GM21619 (cell line): ENCODE measurements at regions not wholly inside any gene's neighbourhood (a gene's known extent, or its start where the extent isn't known, plus 50 kb on each side); places are given as distances from the start of the nearest gene placed in this dataset.

ENCODE experiments used
- ATAC-seq: cut with Tn5 transposase; IDR thresholded peaks from one replicate; pipeline ENCODE4 v1.9.1; 2021; ENCODE audit not compliant: unreplicated experiment

DNA sequence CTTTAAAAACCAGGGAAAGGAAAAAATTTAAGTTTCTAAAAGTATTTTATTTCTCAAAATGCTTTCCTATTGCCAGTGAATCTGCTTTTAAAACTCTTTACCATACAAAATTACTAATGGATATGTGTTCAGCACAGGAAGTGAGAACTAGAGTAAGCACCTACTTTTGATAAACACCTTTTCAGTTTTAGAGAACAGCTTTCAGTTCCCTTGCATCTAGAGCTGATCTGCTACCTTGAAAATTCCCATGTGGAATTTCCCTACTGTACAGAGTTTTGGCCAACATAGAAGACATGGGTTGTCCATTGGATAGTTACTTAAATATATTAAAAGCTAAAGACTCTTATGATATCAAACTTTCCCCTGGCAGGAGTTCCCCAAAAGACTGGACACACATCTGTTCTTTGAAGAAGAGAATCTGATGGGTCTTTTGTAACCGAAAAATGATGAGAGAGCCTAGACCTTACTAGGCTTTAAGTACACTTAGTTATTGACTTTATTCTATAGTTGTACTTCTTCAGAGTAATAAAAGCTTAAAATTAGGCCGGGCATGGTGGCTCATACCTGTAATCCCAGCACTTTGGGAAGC lies 112.1 kb upstream of the CNTNAP4 start:
- no peak for ATAC-seq

DNA sequence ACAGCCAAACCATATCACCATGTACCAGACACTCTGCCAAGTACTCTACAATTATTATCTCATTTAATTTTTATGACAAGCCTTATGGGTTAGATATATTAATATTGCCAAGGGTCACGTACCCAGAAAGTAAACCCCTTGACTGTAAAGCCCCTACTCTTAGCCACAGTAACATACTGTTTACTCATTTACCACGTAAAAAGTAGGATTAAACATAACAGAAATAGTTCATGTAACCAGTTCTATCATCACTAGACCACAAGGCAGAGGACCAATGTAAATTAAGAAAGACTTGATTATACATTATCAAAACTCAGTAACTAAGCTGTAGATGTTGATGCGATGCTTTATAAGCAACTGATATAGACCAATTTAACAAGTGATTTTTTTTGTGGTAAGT lies 101.5 kb upstream of the CNTNAP4 start:
- ATAC-seq = no peak

DNA sequence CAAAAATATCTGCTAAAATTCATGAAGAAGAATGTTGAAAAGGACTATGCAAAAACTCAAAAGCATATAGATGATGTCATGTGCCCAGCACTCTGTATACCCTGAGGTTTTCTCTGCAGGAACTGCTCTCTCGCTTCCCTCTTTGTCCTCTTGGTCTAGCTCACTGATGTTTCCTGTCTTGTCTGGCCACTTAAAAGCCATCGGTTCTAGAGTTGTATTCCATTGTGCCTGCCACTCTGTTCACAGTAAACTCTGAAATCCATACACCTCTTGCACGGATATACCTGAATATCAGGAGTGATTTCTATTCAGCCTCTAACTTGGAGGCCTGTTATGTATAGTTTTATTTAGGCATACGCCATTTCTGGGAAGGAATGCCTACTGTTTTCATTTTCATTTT lies 101.0 kb upstream of the CNTNAP4 start:
- peak; percentile 73 for ATAC-seq

DNA sequence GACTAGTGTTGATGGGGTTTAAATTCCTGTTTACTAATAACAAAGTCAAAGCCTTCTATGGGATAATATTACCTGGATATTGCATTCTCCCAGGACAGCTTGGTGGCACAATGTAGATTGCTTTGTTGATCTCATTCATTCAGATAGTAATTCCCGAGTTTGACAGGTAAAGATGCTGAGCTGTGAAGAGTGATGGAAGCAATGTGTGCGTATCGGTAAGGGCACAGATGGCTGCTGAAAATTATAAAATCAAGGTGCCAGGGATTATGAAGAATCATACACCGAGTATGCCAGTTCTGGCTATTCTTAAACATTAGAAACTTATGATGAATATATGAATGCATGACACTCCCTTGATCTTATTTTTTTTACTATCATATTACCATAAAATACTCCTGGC lies 100.6 kb upstream of the CNTNAP4 start:
- no peak for ATAC-seq

DNA sequence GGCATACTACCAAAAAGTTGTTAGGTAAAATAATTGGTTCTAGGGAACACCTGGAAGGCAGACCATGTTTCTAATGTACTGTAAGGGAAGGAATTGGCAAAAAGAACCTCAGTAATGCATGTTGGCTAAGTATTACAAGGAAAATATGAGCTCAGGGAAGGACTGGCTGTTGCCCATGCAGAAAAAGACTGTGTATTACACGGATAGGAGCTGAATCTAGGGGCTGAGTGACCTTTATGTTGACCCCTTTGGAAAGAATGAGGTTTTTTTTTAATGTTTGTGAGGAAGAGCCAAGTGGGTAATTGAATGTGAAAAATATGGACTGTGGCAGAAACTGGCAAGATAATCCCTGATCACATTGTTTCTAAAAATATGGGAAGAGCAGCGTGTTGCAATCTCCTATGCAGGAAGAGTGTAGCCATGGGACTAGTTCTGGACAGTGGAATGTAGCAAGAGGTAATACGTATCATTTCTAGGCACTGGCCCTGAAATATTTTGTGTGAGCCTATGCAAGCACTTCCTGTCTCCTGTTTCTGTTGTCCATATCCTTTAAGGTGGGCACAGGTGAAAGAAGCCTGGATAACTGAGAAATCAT lies 95.1 kb upstream of the CNTNAP4 start:
- no peak for ATAC-seq

DNA sequence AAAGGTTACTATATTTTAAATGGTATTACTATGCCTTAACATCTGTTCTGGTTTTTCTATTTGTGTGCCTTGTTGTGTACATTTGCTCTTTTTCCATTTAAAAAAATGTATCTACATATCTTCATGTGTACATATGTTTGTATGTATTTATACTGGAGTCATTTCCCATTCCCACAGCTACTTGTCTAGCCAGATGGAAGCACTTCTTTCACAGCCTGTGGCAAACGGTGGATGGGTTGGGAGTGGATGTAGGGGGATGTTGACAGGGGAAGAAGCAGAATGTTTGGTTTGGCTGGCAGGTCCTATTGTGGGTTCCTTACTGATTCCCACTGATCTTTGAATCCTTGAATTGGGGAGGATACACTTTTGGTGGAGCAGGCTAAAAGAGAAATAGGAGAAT lies 93.6 kb upstream of the CNTNAP4 start:
- no peak for ATAC-seq

DNA sequence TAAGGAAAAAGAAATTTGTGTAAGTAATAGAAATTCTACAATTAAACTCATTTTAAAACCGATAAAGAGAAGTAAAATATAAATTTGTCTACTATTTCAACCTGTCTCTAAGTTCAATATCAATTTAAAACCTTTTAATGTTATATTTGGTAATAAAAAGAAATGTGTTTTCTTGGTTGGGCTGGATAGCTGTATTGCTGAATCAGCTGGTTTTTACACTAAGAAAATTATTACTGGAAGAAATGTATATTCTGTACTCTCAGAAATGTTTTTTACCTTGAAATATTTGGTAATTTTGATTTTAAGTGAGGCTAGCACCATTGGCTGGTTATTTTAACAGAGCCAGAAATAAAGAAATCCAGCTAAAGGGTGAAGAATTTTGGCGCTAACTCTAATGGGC lies 87.1 kb upstream of the CNTNAP4 start:
- ATAC-seq = no peak

DNA sequence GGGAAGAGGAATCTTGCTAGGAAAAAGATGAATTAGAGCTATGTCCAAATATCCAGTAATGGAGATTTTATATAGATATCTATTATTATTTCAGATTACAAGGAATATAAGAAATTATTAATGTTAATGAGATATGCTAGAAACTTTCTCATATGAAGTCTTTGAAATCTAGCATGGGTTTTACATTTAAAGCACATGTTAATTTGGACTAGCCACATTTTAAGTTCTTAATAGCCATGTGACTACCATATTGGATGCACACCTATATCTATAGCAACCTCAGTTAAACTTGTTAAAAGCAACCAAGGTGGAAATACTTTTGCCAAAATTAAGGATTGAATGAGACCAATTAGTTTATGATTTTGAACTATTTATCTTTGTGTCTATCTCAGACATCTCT lies 86.7 kb upstream of the CNTNAP4 start:
- no peak for ATAC-seq

DNA sequence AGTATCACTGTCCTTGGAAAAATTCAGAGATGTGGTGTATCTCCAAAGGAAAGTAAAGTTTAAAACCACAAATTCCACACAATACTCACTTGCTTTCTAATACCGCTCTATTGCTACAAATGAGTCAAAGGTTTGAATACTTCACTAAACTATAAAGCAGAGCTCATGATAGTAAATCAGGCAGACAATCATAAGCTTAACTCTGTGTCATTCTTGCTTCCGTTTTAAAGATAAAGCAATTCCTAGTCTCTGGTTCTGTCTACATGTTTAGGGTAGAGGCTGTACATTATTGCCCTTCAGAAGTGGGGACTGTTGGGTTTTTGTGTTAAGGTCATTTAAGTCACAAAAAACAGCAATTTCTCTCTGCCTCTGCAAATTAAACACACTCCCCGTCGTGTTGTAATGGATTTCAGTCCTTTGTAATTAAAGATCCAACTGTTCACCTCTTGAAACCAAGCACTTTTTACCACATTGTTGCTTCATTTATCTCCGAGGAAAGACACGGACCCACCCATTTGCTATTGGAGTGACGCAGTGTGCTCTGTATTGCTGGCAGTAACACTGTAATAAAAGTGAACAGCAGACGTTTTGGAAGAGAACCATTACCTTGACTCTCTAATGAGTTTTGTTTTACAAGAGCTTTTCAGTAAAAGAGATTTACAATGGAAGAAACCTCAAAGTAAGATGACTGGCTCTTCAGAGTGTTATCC lies 83.1 kb upstream of the CNTNAP4 start:
- ATAC-seq = no peak

DNA sequence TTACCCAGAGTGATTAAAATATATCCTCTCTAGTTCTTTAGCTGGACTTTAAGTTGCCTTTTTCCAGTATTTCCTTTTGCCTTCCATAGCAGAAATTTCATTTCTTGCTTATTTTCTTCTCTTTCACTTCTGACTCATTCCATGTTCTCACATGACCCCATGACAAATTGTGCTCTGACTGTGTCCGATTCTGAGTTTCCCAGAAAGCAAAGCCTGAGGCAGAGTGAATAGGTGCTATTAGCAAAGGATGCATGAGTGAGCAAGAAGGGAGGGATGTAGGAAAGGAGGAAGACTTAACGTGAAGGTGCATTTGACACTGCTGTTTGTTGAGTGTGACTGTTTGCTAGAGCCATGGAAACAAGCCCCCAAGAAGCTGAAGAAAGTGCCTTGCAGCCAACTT lies 82.6 kb upstream of the CNTNAP4 start:
- ATAC-seq = no peak

DNA sequence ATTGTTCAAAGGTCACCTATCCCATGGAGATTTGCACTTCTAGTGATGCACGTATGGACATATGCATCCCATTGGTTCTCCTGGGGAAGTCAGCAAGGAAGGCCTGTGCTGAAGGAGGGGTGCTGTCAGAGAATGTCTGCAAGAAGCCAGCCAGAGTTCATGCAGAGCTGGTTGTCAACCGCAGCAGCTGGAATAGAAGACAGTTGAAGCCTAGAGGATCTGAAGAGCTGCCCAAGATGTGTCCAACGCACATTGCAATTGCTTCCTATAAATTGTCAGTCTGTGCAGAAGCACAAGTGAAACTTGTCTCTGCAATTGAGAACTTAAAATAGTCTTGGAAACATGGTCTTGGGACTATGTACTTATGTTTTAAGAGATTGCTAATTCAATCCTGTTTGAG lies 82.1 kb upstream of the CNTNAP4 start:
- no peak for ATAC-seq

DNA sequence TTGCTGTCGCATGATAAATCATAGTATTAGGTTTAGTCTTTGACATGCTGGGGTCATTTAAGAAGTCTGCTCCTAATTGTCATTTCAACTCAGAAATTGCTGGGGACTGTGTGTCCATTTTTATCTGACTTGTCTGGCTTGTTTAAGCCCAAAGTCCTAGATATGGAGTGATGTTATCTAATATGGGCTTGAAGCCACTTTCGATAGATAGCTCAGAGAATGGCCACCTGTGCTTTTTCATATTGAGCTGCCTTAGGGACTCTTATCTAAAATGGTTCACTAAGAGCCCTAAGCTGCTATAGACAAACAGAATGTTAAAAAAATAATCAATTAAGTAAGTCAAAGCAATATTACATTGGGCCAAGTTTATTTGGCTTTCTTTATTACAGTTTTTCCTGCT lies 81.6 kb upstream of the CNTNAP4 start:
- no peak for ATAC-seq

DNA sequence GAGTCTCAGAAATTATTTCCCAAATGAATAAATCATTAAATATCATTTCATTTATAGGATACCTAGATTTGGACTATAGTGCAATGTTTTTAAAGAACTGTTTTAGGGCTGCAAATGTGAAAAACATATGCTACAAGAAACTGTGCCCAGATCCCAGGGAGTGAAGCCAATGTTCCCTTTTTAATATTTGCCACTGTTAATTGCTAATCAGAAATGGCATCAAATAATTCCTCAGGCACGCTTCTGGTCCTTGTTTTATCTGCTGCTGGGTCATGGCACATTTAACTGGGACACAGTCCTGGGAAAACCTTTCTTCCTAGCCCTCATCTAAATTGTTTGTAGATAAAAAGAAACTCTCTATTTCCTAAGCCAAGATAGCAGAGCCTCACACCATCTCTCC lies 79.3 kb upstream of the CNTNAP4 start:
- ATAC-seq = no peak

DNA sequence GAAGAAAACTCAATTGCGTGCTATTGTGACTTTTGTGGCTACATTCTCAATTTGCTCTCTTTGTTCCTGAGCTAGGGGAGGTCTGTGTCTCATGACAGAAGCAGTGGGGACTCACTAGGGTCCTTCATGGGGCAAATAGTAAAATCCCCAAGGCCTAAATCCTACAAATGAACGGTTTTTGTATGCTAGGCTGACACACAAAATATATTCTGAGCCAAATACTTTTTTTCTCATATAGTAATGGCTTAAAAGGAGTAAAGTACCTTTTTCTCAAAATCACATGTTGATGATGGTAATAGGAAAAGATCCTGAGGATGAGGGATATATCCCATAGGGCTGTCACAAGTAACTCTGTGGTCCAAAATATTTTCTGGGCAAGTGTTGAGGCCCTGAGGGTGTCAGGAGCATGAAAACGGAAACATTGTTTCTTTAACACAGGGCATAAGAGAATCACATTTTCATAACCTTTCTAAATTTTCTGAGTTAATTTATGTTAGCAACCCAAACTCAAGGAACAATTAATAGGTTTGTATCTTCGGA lies 77.5 kb upstream of the CNTNAP4 start:
- no peak for ATAC-seq

DNA sequence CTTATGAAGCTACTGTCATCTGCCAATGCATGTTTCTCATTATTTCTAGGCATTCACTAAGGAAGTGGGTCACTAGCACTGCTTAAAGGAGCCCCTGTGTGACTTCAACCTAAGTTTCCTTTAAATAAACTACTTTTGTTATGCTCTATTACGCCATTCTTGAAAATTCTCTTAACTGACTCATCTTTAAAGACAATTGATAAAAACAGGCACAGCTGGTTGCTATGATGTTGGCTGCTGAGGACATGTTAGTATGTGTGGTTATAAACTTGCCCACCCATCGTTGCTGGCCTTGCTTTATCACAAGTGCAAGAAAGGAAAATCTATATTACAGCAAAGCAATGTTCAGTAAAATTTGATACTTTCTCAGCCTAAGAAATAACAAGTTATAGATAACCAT lies 75.8 kb upstream of the CNTNAP4 start:
- no peak for ATAC-seq

DNA sequence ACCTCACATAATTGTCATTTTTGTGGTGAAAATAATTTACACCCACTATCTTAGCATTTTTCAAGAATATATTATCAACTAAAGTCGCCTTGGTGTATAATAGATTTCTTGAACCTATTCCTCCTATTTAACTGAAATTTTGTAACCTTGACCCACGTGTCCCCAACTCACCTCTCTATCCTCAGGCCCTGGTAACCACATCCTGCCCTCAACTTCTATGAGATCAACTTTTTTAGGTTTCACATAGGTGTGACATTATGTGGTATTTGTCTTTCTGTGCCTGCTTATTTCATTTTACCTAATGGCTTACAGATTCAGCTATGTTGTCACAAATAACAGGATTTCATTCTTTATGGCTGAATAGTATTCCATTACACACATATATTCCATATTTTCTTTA lies 73.0 kb upstream of the CNTNAP4 start:
- no peak for ATAC-seq

DNA sequence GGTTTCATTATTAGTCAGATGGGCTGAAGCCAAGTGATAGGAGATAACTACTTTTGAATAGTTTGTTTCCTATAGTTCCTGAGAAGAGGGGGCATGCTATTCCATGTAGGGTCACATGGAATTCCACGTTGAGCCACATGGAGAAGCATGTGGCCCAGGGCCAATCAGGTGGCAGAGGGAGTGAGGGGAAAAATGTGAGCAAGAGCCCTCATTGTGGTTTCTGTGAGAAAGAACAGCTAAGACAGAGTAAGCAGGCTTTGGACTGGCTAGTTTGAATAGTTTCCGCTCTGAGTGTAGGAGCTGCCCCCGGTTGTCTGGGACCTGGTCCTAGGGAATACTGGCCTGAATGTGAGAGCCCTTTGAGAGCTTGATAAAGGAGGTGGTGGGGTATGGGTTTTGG lies 69.9 kb upstream of the CNTNAP4 start:
- ATAC-seq = no peak

DNA sequence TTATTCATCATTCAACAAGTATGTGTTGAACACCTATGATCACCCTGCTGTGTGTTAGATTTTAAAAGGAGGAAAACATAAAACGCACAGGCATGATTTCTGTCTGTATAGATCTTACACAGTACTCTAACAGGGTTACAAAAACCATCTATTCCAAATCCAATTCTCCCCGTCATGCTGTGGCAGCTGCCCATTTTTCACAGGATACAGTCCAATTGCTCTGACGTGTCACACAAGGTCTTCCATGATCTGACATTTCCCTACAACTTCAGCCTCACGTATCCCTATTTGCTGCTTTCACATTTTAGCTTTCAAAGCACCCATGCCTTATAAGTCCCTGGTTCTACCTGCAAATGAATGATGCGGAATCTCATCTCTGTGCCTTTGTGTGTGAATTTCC lies 67.0 kb upstream of the CNTNAP4 start:
- ATAC-seq = no peak

DNA sequence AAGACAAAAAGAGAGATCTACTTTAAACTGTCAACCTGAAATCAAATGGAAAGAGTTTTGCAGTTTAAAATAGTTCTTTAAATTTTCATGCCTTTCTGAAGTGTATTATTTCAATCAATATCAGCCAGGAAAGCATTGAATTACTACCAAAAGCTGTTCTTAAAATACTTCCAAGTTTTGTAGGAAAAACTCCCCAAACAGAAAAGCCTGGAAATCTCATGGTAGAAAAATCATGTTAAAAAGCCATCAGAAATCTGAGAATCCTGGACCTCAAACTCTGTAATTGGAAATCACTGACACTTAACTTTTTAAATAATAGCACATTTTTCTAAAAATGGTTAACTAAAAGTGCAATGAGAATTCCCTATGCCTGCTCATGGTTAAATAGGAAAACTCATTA lies 63.3 kb upstream of the CNTNAP4 start:
- no peak for ATAC-seq

DNA sequence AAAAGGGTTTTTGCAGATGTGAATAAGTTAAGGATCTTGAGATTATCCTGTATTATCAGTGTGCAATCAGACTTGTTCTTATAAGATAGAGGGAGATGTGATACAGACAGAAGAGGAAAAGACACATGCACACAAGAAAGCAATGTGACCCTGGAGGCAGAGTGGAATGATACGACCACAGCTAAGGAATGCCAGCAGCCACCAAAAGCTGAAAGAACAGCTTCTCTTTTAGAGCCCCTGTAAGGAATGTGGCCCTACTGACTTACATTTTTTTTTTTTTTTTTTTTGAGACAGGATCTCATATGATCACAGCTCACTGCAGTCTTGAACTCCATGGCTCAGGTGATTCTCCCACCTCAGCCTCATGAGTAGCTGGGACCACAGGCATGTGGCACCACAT lies 62.3 kb upstream of the CNTNAP4 start:
- ATAC-seq = no peak

DNA sequence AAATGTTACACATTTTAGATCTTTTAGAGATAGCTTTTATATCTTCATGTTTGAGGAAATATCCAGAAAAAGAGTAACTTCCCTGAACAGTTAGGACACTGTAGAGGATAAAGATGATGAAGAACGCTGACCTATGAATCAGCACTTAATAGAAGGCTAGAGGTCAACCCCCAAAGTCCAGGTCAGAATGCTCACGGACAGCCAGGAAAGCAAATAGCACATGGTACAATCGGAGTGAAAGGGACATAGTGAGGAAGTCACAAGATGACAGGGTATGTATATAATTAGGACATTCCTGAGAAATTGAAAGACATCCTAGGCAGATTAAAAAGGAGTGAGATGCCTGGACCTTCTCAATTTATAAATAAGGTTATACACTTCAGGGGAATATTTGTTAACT lies 55.1 kb upstream of the CNTNAP4 start:
- no peak for ATAC-seq

DNA sequence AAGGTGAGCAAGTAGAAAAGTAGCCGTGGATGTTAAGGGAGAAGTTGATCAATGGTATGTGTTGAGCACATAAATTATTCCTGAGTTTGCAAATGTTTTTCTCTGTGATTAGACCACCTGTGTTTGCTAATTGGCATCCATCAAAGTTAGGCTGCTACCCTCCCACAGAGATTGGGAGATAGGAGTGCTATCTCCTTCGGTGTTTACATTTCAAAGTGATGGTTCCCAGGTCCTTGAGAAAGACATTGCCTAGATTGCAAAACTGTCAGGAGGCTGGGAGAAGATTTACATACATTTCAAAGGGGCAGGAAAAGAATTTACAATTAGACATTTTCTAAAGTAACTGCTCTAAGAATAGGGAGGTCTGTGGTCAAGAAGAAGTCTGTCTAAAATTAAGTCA lies 54.3 kb upstream of the CNTNAP4 start:
- no peak for ATAC-seq

DNA sequence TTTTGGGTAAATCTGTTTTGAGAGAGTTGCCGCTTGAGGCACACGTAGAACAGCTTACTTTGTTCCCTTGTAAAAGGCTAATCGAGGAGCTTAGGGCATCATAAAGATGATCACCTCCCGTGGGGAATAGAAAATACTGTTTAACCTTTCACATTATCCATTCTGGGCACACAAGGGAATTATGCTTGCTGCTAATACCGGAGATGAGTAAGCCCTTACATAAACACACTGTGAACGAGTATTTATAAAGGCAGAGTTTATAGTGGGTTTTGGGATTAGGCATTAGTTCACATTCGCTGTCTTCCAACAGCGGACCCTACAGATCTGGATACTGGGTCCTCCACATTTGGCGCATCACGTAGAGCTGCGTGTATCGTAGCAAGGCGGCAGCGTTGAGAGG lies 51.2 kb upstream of the CNTNAP4 start:
- no peak for ATAC-seq
